ENCODE measurements at regions not wholly inside any gene's neighbourhood (a gene's known extent, or its start where the extent isn't known, plus 50 kb on each side); places are given as distances from the start of the nearest gene placed in this dataset.

- no peak for TF ChIP-seq CTCF (IDR thresholded peaks at IDR 0.05)
- no peak for TF ChIP-seq POLR2AphosphoS5 (IDR thresholded peaks at IDR 0.05; ENCODE audit: low read depth, low read length)
- no peak for TF ChIP-seq FOSL2 (IDR thresholded peaks at IDR 0.05; ENCODE audit: borderline replicate concordance, low read depth)
- TF ChIP-seq EP300 (IDR thresholded peaks at IDR 0.05; ENCODE audit: borderline replicate concordance in 1 of 2, low read depth in 1 of 2, low read length in 1 of 2): no peak
- no peak for TF ChIP-seq MXI1 (IDR thresholded peaks at IDR 0.05; ENCODE audit: low read depth, low read length)
- TF ChIP-seq TEAD4 (IDR thresholded peaks at IDR 0.05; ENCODE audit: borderline replicate concordance, insufficient read depth): no peak
- TF ChIP-seq, protein P1, sequence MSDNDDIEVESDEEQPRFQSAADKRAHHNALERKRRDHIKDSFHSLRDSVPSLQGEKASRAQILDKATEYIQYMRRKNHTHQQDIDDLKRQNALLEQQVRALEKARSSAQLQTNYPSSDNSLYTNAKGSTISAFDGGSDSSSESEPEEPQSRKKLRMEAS (IDR thresholded peaks at IDR 0.05; ENCODE audit: low read depth): no peak
- no peak for TF ChIP-seq NRF1 (IDR thresholded peaks at IDR 0.05; ENCODE audit: low read depth, low read length)
- TF ChIP-seq PBX3 (IDR thresholded peaks at IDR 0.05): no peak
- no peak for TF ChIP-seq TAF1 (IDR thresholded peaks at IDR 0.05; ENCODE audit: borderline replicate concordance, low read depth, low read length)
- TF ChIP-seq NFIC (IDR thresholded peaks at IDR 0.05; ENCODE audit: borderline replicate concordance): no peak
- no peak for TF ChIP-seq RAD21 (IDR thresholded peaks at IDR 0.05; ENCODE audit: low read length)
- TF ChIP-seq RCOR1 (IDR thresholded peaks at IDR 0.05; ENCODE audit: low read length): no peak
- TF ChIP-seq CHD2 (IDR thresholded peaks at IDR 0.05; ENCODE audit: low read length, partially characterized antibody): no peak
These were observed 119.9 kb upstream of the COPS8 start for GRCh38 chr2:236965841-236966096.
